Hindlimb muscle (tissue), 1 donor: ENCODE measurements at regions not wholly inside any gene's neighbourhood (a gene's known extent, or its start where the extent isn't known, plus 50 kb on each side); places are given as distances from the start of the nearest gene placed in this dataset.
A peak's percentile ranks its signal among the peaks of the same experiment; 100 is the strongest.
"Not testable (repeated sequence)": the region's sequence is repeated elsewhere in the genome, so short reads cannot be mapped to it uniquely, and the experiment has no call there.

Experiments used
- DNase-seq: peaks from one replicate; pipeline ENCODE4 v3.0.0-alpha.2; 2013

DNA sequence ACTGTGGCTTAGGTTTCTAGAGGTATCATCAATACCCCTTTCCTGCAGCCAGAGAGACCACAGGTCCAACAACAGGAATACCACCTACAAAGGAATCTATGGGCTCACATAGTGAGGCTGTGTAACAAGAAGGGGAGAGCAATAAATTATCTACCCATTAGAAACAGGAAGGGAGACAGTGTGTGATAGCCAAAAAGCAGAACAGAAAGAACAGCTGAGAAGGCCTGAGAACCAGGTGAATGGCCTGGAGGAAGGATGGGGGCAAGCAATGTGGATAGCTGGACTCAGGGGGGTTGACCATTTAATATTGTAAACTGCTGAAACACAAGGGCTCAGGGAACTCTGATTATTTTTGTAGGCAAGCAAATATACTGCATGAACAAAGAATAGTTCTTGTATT, 628.2 kb downstream of the COL12A1 start:
- DNase-seq: no peak

DNA sequence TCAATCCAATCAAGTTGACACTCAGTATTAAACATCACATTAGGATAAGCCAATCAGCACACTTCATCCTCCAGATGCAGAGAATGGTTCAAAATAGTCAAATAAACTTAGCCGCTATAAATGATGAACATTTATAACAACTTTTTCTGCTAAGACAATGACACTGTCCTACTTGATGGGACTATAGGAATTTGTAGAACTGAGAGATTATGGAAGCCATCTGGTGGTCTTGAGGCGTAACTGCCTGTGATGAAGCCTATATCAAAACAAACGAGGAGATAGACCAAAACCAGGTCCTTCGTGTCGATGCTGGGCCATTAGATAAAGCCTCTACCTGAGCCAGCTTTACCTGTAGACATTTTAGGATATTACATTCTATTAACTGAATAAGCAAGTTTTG, 631.1 kb downstream of the COL12A1 start:
- DNase-seq: no peak

DNA sequence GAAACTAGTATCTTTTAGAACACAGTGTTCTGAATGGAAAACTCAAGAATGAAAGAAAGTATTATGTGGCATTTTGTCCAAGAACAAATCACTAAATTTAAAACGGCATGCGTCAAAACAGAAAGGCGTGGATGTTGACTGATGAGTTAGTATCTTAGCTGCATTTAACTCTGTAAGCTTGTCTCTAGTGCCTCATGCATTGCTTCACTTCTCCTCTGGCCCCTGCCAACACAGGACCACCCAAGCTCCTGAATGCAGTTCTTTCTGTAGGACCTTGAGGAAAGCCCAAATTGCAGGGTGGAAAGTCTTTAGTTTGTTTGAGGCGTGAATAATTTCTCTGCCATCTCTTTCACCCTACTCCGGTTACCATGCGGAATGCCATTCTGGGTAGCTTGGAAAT, 632.2 kb downstream of the COL12A1 start:
- peak; percentile 22 for DNase-seq

DNA sequence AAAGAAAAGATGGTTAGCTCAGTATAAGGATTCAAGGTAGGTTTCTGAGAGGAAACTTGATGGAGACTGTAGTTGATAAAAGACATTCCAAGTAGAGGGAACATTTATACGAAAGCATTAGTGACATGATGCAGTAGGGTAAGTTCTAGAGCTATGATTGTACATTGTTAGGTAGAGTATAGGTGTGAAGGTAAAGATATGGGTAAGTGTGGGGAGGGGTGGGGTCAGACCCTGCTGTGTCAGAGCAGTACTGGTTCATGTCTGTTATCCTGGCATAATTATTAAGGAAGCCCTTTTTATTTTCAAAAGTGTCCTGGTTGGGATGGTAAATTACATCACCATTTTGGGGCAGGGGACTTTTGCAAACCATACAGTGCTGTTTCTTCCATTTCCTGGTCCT, 635.8 kb downstream of the COL12A1 start:
- DNase-seq: no peak

DNA sequence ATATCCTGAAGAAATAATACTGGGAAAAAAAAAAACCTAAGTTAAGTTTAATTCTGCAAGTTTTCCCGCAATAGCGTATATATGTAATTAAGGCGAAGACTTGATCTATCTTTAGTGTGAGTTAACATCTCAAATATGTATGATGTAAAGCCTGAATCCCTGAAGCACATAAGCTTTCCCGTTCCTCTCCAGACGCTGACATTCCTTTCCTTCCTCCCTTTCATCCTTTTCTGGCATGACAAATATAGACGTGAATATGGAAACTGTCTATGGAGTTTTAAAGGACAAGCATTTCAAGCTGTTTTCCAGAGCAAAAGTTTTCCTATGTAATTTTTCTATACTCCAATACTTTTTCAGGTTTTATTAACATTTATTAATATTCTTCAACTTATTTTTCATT, 637.0 kb downstream of the COL12A1 start:
- peak; percentile 83 for DNase-seq

DNA sequence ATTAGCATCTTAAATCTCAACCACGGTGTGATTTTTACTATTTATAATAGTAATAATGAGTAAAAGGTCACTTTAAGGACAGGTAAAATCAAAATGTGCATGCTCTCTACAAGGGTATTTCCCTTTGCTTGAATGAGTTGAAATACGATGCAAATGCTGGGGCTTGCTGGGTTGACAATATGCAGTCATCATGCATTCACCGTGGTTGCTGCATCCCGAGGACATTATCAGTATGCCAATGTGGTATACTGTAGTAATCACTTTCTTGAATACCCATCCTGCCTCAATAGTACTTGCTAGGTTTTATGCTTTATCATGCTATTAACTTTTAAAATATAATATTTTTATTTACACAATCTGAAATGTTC, 637.9 kb downstream of the COL12A1 start:
- not testable (repeated sequence) for DNase-seq

DNA sequence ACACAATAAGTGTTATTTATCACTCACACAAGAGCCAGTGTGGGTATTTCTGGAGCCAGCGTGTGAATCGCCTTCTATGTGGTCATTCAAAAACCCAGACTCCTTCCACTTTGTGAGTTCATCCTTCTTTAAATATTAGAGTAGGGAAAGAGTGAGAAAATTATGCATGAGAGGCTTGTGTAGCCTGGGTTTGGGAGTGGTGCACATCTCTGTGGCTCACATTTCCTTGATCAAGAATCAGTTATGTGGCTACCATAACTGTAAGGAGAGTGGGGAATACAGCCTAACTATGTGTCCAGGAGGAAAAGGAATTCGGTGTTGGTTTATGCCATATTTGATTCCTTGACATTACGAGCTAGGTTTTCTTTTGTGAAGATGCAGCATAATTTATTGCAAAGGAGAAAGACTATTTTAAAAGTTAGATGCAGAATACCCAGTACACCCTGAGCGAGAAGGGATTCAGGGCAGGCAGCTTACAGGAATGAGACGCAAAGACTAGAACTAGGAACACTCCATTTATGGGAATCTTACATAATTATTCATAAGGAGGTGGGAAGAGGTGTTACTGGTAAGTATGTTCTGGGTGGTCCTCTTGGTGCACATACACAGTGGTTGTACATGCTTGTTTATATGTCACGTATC, 638.5 kb downstream of the COL12A1 start:
- no peak for DNase-seq

DNA sequence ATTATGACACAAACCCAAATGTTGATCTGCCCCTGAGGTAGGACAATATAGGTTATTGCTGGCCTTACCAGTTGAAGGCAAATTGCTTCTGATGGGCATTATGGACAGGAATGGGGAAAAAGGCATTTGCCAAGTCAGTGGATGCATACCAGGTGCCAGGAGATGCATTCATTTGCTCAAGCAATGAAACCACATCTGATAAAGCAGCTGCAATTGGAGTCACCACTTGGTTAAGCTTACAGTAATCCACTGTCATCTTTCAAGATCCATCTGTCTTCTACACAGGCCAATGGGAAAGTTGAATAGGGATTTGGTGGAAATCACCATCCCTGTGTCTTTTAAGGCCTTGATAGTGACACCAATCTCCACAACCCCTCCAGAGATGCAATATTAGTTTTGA, 648.6 kb downstream of the COL12A1 start:
- no peak for DNase-seq

DNA sequence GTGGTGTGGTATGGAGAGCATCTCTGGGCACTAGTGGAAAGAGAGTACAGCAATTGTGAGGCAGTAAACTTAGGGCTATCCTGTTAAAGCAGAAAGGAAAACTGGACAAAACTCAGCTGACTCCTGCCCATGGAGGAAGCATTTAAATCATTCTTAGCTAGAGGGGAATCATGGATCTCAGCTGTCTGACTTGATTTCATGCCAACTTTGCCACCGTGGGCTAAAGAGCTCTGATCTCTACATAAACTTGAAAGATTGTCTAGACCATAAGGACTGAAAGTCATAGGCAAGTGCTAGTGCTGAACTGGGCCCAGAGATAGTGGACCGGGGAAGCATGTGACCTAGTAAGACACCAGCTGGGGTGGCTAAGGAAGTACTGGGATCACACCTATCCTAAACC, 651.8 kb downstream of the COL12A1 start:
- DNase-seq: no peak

DNA sequence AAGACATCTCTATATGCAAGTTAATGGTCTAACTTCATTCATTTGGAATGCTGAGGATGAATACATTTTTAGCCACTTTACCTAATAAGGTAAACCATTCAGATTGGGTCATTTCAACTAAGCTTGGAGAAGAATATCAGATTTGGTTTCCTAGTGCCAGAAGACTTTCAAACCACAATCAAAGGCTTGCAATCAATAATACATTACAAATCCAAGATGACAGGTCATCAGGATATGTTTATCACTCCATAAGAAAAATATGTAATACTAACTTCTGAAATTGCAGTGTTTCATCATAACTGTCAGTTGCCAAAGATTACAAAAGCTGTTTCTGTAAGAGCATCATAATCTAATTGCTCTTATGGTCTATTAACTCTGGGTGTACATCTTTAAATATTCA, 654.0 kb downstream of the COL12A1 start:
- DNase-seq: no peak

DNA sequence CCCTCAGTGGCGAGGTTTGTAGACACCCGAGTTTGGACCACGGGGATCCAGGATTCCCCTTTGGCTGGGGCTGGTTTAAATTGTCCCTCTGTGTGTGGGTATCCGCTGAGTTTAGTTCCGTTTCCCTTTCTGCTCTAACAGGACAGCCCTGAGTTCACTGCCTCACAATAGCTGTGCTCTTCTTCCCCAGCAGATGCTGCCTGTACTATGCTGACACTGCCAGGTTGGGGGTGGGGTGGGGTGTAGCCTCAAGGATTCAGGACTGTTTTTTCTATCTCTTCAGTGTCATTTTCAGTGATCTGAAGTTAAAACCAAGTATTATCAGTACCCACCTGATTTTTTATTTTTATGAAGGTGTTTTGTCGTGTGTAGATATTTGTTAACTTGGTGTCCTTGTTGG, 655.0 kb downstream of the COL12A1 start:
- DNase-seq: no peak

DNA sequence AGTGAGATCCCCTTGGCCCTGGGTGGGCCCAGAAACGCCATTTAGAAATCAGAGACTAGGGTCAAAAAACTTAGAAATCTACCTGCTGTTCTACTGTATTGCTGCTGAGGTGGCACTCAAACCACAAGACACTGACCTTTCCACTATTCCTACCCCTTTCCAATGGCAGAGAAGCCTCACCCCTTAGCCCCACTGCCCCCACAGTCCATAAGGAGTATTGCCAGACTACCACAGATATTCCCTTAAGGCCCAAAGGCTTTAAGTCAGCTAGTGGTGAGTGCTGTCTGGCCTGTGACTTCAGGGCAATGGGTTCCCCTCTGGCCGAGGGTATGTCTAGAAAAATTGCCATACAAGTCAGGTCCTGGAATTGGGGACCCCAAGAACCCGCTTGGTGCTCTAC, 656.1 kb downstream of the COL12A1 start:
- DNase-seq: no peak

DNA sequence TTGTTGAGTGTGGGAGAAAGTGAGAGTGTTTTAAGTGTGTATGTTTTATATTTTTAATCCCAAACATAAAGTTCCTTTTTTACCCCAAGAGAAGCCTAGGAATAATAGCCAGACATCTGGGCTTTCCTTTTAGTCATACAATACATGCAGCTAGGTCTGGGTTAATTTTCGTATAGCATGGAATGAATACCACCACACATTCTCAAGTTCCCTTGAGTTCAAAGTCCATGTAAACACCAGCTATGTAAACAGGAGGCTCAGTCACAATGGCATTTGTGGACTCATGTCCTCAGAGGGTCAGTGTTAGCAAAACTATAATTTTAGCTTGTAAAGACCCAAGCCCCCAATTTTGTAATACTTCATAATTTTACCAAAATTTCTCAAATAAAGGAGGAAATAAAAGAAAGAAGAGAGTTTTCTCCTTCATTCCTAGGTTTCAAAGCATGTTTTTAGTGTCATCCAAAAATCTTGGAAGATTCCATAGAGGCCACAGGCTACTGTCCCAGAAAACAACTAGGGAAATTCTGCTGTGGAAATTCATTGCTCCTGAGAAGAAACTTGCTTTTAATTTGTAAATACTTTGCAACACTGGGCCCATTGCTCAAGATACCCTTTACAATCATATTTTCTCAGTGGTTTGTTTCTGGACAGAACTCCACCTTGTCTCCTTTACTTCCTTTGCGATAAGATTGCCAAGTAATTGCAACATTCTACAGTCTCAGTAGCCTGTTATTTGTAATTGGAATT, 671.2 kb downstream of the COL12A1 start:
- DNase-seq: no peak

DNA sequence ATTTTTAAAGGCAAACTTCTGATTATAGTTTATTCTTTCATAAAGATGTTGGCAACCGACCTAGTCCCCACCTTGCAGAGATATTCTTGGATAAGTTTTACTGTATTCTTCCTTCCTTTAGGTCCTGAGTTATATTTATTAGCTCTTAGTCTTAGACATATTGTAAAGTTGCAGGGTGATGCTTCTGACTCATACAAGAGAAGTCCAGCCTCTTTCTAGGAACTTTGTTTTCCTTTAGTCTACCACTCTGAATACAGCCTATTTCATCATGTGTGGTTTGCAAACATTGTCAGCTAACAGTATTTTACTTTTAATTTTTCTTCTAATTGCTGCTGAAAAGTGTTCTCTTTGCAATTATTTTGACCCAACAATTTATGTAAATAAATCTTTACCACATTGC, 686.7 kb downstream of the COL12A1 start:
- no peak for DNase-seq

DNA sequence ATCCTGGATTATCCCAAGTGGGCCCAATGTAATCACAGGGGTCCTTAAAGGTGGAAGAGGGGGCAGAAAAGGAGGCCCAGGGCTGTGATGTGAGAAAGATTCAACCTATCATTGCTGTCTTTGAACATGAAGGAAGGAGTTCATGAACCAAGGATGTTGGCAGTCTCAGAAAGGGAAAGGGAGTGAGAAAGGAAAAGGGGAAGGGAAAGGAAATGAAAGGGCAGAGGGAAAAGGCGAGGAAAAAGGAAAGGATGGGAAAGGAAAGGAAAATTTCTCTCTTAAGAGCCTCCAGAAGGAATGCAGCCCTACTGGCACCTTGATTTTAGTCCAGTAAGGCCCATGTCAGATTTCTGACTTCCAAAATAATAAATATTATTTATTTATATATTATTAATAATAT, 687.8 kb downstream of the COL12A1 start:
- no peak for DNase-seq

DNA sequence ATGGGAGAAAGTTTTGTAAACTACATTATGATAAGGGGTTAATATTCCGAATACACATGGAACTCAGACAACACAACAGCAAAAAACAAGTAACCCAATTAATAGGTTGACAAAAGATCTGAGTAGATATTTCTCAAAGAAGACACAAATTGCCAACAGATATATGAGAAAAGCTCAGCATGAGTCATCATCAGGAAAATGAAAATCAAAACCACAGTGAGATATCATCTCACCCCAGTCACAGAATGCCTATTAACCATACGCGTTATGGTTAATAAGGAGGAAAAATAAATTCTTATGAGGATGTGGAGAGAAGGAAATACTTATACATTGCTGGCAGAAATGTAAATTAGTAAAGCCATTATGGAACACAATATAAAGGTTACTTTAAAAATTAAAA, 695.0 kb downstream of the COL12A1 start:
- DNase-seq: no peak

DNA sequence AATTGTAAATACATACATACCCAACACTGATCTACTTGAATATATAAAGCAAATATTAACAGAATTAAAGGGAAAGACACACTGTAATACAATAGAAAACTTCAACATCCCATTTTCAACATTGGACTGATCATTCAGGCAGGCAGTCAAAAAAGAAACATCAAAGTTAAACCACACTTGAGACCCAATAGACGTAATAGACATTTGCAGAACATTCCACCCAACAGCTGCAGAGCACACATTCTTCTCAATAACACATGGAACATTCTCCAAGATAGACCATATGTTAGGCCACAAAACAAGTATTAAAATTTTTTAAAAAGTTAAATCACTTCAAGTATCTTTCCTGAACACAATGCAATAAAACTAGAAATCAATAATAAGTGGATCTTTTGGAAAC, 698.2 kb downstream of the COL12A1 start:
- DNase-seq: no peak

DNA sequence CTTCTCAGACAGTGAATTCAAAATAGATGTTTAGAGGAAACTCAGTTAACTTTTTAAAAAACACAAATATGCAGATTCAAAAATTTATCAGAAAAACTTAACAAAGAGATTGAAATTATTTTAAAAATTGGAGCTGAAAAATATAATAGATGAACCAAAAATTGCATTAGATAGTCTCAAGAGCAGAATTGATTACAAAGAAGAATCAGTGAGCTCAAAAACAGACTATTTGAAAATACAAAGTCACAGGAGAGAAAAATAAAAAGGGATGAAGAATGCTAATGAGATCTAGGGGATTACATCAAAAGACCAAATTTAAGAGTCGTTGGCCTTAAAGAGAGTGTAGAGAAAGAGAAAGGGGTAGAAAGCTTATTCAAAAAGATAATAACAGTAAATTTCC, 700.5 kb downstream of the COL12A1 start:
- no peak for DNase-seq

DNA sequence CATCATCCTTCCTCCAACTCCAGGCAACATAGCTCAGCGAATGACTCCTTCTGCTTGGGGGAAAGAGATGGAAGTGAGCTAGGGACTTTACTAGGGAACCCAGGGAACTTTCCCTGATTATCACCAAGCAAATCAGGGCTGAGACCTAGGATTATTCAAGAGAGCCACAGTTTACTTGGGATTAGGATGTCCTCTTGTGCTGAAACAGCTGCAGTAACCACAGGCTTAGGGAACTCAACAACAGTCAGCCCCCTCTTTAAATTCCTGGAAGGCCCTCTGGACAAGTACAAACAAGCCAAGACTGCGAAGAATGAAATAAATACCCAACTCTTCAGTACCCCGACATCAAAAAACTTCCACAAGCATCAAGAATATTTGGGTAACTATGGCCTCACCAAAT, 700.9 kb downstream of the COL12A1 start:
- DNase-seq: no peak

DNA sequence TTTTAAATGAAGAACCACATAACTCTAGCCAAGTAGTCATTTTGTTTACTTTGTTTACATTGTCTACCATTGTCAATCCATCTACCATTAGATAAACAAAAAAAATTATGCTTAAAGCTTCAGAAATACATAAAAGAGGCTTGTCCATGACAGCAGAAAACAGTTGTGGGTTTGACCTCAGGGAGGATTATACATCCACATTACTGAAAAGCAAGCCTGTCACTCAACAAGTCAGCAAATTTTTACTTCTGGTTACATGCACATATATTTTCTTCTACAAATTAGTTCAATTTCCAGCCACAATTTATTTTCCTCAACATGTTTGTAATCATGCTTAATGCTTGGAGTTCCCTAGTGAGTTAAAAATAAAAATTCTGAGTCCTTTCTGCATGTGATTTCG, 713.3 kb downstream of the COL12A1 start:
- DNase-seq: no peak

DNA sequence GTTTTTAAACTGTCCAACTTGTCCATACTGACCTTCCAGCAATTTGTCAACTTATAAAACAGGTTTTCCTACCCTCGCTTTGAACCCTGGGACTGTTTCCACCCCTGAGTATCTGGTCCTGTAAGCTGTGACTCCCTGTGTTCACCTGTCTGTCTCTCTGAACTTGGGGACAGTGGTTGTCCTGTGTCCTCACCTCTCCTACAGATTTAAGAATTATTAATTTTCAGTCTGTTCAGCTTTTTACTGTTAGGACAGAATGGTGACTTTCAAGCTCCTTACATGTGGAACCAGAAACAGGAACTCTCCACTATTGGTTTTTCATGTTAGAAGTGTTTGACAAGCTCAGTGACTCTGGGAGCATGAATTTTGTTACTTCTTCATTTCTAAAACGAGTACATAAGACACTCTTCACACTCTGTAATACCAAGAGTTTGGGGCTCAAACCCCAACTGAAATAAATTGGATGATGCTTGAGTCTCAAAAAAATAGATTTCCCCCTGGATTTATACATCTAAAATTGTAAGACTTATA, 713.9 kb downstream of the COL12A1 start:
- no peak for DNase-seq

DNA sequence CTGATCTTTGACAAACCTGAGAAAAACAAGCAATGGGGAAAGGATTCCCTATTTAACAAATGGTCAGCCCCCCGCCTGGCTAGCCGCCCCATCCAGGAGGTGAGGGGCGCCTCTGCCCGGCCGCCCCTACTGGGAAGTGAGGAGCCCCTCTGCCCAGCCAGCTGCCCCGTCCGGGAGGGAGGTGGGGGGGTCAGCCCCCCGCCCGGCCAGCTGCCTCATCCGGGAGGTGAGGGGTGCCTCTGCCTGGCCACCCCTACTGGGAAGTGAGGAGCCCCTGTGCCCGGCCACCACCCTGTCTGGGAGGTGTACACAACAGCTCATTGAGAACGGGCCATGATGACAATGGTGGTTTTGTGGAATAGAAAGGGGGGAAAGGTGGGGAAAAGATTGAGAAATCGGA, 717.1 kb downstream of the COL12A1 start:
- DNase-seq: not testable (repeated sequence)

DNA sequence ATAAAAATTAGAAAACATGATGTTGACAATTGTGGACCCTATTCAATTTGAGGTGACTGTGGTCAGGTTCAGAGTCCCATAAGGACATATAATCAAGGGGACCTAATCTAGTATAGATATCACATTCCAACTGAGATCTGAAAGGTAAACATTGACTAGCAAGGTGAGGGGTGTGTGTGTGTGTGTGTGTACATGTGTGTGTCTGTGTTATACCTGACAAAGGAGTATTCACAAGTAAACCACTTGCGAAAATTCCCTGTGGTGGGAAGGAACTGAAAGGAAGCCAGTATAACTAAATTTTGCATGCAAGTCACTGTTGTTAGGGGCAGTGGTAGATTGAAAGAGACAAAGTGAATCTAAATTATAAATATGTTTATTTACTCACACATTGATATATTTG, 723.7 kb downstream of the COL12A1 start:
- DNase-seq: no peak

DNA sequence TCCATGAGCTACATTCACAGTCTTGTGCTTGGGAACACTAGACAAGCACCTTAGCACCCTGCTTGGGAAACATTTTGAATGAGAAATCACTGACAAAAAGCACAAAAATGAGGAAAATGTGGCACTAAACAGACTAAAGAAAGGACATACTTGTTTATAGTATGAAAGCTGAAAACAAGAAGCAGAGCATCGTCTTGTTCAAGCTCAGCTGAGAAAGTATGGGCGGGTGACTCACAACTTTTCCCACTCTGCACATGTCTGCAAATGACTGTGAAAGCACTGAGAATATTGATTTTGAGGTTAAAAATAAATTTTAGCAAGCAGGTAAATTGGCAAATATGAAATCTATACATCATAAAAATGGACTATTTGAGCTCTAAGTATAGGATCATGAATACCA, 725.3 kb downstream of the COL12A1 start:
- no peak for DNase-seq

DNA sequence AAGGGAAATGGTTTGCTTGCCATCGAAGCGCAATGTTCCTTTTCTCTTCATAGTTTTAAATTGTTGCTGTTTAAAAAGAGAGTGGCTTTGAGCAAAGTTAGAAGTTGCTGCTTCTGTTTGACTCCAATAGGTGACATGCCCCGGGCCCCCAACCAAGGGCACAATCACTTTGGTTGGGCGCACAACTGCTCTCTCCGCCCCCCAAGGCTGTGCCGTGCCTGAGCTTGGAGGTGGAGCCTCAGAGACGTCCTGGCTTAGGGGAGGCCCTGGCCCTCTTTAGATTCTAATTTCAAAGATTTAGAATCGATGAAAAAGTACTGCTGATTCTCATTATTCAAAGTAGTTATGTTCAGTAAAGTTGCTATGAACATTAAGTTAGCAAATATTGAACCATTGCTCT, 725.9 kb downstream of the COL12A1 start:
- no peak for DNase-seq
